Stimulated activated CD8-positive, alpha-beta memory T cell treated with anti-CD3 and anti-CD28 coated beads, Interleukin-15, amount 100 ng/mL, for 1 hour (primary cell): ENCODE measurements at regions not wholly inside any gene's neighbourhood (a gene's known extent, or its start where the extent isn't known, plus 50 kb on each side); places are given as distances from the start of the nearest gene placed in this dataset.
"Not testable (repeated sequence)": the region's sequence is repeated elsewhere in the genome, so short reads cannot be mapped to it uniquely, and the experiment has no call there.

Source experiments
- DNase-seq: peaks from one replicate; pipeline ENCODE4 v3.0.0-alpha.2; 2020; ENCODE audit warnings: low read depth

GRCh38 chr1:47594627-47595026, 156.8 kb downstream of the FOXD2 start:
- no peak for DNase-seq

- DNase-seq: no peak
These were observed 158.5 kb downstream of the FOXD2 start for GRCh38 chr1:47596328-47596727.

DNA sequence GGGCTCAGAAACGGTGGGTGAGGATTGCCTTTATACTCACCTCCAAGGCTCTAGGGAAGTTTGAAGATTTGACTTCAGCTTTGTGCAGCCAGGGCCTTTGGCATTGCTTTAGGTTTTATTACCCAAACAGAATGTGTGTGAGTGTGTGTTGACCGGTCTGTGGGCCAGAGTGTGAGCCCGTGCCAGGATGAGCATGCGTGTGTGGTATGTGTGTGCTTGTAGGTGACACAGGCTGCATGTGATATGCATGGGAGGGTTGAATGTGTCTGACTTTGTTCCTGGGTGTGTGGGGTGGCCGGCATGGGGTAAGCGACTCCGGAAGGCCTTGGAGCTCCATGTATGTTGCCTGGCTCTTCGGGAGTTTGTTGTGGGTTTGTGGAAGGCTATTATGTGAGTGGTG, 160.5 kb downstream of the FOXD2 start:
- DNase-seq: no peak

DNA sequence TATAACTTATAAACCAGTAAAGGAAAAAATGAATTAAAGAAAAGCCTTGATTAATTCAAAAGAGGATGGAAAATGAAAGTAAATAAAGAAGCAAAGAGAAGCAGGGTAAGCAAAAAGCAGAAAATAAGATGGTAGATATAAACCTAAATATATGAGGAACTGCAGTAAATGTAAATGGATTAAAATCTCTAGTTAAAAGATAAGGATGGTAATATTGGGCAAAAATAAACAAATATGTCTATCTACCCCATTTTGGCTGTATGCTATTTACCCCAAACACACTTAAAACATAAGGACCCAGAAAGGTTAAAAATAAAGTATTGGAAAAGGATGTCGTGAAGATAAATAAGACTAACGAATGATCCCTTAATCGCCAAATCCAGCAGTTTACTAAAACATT, 161.9 kb downstream of the FOXD2 start:
- no peak for DNase-seq

DNA sequence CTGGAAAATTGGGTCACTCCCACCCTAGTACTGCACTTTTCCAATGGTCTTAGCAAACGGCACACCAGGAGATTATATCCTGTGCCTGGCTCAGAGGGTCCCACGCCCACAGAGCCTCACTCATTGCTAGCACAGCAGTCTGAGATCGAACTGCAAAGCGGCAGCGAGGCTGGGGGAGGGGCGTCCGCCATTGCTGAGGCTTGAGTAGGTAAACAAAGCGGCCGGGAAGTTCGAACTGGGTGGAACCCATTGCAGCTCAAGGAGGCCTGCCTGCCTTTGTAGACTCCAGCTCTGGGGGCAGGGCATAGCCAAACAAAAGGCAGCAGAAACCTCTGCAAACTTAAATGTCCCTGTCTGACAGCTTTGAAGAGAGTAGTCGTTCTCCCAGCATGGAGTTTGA, 164.6 kb downstream of the FOXD2 start:
- not testable (repeated sequence) for DNase-seq

DNA sequence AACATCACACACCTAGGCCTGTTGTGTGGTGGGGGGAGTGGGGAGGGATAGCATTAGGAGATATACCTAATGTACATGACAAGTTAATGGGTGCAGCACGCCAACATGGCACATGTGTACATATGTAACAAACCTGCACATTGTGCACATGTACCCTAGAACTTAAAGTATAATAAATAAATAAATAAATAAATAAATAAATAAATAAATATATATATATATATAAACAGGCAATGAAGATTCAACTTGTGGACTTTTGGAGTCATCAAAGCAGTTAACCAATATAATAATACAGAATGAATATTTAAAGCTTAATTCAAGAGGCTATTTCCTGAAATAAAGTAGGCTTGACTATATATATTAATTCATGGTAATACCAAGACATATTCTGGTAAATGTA, 167.0 kb downstream of the FOXD2 start:
- DNase-seq: not testable (repeated sequence)

- no peak for DNase-seq
These were observed 170.5 kb downstream of the FOXD2 start for GRCh38 chr1:47608296-47608875.

DNA sequence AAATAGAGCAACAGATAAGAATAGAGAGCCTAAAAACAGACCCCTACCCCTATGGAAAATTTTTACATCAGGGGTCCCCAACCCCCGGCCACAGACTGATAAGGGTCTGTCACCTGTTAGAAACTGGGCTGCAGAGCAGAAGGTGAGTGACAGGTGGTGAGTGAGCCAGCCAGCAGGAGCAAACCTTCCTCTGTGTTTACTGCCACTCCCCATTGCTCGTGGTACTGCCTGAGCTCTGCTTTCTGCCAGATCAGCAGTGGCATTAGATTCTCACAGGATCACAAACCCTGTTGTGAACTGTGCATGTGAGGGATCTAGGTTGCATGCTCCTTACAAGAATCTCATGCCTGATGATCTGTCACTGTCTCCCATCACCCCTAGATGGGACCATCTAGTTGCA, 174.1 kb downstream of the FOXD2 start:
- DNase-seq: no peak

- DNase-seq: no peak
These were observed 175.0 kb downstream of the FOXD2 start for GRCh38 chr1:47612819-47613218.

GRCh38 chr1:47616036-47616435, 178.2 kb downstream of the FOXD2 start:
- no peak for DNase-seq

DNA sequence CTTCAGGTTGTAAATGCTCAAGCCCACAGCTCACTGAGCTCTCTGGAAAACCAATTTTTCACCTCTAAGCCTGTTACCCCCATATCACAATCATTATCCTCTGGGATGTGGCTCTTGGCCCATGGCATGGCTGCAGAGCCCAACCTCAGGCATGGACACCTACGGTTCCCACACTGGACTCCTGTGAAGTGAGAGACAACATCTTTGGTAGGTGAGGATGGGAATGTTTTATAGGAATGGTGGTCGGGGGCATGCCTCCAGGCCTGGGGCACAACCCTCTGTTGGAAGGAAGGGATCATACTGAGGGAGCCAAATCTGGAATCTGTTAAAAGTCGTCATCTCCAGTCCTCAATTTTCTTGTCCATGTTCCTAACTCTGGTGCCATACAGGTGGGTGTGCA, 179.1 kb downstream of the FOXD2 start:
- no peak for DNase-seq

- DNase-seq: no peak
These were observed 179.8 kb downstream of the FOXD2 start for GRCh38 chr1:47617381-47618221.

DNA sequence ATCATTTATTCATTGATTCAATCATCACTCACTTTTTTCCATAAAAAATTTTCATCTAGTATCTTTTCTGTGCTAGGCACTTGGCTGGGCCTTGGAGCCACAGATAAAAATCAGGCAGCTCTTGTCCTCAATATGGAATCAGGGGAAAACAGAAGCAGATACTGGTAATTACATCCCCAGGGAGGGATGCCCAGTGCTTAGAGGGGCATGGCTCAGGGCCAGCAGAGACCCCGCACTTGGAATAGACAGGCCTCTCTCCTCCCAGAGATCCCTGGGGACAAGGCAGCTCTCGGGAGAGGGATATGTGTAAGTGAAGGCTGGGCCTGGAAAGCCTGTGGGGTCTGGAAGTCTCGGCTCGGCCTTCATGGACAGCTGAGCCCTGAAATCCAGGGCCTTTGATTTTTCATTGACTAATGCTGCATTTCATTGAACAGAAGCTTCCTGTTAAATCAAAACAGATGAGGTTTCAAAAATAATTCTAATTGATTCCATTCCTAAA, 180.4 kb downstream of the FOXD2 start:
- no peak for DNase-seq

DNA sequence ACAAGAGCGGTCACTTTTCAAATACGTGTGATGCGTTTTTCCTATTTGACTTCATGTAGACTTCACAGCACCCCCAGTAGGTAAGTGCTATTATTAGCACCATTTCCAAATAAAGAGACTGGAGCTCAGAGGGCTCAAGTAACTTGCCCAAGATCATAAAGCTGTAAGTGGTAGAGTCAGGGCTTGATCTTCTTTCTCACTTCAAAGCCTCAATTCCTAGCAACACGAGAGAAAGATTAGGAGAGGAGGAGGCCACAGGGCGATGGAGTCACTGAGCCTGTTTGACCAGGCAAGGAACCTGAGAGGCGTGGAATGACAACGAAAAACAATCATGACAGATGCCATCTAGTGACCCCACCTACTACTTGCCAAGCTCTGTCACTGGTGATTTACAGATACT, 181.0 kb downstream of the FOXD2 start:
- no peak for DNase-seq

GRCh38 chr1:47621483-47621882, 183.6 kb downstream of the FOXD2 start:
- no peak for DNase-seq

GRCh38 chr1:47621977-47622376, 184.1 kb downstream of the FOXD2 start:
- no peak for DNase-seq

DNA sequence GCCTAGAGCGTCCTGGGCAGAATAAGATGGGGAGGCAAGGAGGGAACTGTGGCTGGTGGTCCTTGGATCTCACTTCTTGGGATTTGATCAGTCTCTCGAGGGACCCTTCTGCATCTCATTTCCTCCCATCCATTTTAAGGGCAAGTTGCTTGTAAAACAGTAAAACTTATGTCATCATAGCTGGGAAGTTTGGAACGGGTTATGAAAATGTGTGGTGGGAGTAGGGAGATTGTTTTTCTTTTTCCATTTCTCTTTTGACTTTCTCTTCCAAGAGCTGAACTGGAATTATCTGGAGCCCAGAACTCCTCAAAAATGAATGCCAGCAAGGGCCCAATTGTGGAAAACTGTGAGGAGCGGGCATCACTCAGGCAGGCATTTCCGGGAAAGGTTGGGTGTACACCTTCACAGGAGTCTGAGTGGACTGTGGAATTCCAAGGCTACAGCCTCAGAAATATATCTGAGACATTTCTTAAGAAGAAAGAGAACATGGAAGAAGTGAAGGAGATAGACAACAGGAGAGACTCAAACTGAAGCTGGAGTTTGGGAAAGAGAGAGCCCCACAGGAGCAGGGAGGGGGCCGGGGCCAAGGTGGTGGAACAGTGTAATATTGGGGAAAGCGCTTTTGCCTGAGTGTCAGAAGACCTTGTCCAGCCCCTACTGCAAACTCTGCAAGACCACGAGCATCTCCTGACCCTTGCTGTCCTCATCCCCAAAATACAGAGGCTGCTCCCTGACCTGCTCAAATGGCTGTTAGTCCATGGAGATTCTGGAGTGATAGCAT, 185.1 kb downstream of the FOXD2 start:
- no peak for DNase-seq

DNA sequence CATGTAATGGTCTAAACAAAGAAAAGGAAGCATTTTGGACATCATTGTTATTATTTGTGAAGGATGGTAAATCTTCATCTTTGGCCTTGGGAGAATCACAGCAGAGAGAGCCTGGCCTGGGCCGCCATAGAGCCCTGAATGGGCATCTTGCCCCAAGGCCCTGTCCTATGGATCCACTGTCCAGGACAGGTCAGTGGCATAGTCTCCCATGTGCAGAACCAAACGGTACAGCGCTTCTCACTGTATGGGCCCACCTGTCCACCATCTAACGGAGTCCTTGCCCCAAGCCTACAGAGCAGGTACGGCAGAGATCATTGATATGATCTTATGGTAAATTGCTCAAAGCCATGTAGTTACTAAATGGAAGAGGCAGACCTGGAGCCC, 185.7 kb downstream of the FOXD2 start:
- no peak for DNase-seq

DNA sequence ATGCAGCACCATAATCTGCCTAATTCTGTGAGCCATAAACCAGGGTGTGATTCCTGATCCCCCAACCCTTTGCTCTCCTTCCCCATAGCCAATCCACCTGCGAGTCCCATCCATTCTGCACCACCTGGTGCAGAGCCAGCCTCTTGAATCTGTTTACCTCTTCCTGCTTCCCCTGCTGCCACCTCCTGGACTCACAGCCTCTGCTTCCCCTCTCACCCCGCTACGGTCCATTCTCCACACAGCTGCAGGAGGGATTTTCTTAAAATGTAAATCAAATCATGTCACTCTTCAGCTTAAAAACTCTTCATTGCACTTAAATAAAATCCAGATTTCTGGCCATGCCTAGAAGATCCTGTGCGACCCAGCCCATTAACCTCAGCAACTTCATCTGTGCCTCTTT, 186.7 kb downstream of the FOXD2 start:
- DNase-seq: no peak

GRCh38 chr1:47627016-47627415, 189.2 kb downstream of the FOXD2 start:
- DNase-seq: no peak

GRCh38 chr1:47627471-47628370, 189.9 kb downstream of the FOXD2 start:
- no peak for DNase-seq

DNA sequence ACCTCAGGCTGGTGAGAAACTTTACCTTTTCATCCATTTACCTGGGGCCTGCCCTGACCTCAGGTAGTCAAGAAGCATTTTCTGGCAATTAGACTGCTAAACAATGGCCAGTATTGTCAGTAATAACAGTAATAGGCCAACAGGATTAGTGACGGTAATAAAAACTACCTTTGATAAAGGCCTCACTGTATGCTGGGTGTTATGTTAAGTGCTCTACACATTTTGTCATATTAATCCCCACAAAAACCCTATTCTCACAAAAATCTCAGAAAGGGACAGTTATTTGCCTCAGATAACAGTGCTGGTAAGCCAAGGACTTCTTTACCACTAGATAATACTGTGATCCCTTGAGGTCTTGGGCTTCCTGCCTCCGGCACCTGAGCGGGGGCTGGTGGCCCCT, 191.4 kb downstream of the FOXD2 start:
- no peak for DNase-seq
